OCI-LY7 (cell line): ENCODE measurements at regions not wholly inside any gene's neighbourhood (a gene's known extent, or its start where the extent isn't known, plus 50 kb on each side); places are given as distances from the start of the nearest gene placed in this dataset.

Experiments
- CTCF ChIP-seq: fragments of 200-600 bp; sonication (generic); conservative IDR thresholded peaks from 2 replicates; pipeline ENCODE4 v1.5.1; 2014; ENCODE audit warnings: mild to moderate bottlenecking, antibody characterized with exemption, low read length, moderate library complexity, mixed read lengths
- EZH2phosphoT487 ChIP-seq: fragments of 200-600 bp; sonication (generic); IDR thresholded peaks from 2 replicates; pipeline ENCODE4 v1.6.1; 2018; ENCODE audit warnings: low read depth, borderline replicate concordance, mild to moderate bottlenecking, mixed run types, antibody characterized with exemption, low read length, moderate library complexity, mixed read lengths

- TF ChIP-seq EZH2phosphoT487: no peak
- no peak for TF ChIP-seq CTCF
Measured at GRCh38 chr10:128435811-128436210, 309.6 kb upstream of the MKI67 start.
